ENCODE measurements at regions not wholly inside any gene's neighbourhood (a gene's known extent, or its start where the extent isn't known, plus 50 kb on each side); places are given as distances from the start of the nearest gene placed in this dataset.

- ChIA-PET POLR2A (no interaction called here), RAD21 (ENCODE audit: unreplicated experiment) (interaction anchor here (0.7 kb wide), 1 partner anchor 25 kb away, joined by 3 read pairs; no protein-coding TSS in a partner anchor), CTCF (interaction anchor here (1.2 kb wide), 1 partner anchor 35 kb away, joined by 3 read pairs; no protein-coding TSS in a partner anchor), SMC1A (ENCODE audit: uncharacterized antibody, unreplicated experiment) (interaction anchor here (1.0 kb wide), 1 partner anchor 11 kb away, joined by 3 read pairs; no protein-coding TSS in a partner anchor)
- intact Hi-C loops (cut with micrococcal nuclease; ENCODE audit: unreplicated experiment) (no loop called here), in situ Hi-C loops (cut with MboI) (no loop called here)
- H3K27me3 ChIP-seq (replicated peaks in 1 of 2; ENCODE audit: control insufficient read depth in 2 of 2, insufficient read depth in 2 of 2, low read length in 1 of 2), result no peaks in the 10 kb centered on the region
- H3K4me2 ChIP-seq (ENCODE audit: control insufficient read depth, insufficient read depth), result no peak overlapping the region
- no TSS peak for BruUV-seq (replicated peaks)
- no peaks in the 10 kb centered on the region for H3K4me1 ChIP-seq (ENCODE audit: control insufficient read depth, insufficient read depth, low read length)
- H2AFZ ChIP-seq (ENCODE audit: control insufficient read depth, low read depth, low read length), result no peak overlapping the region
- no peaks in the 10 kb centered on the region for H3K9me3 ChIP-seq (replicated peaks; ENCODE audit: control insufficient read depth, insufficient read depth, low read length)
- DNase-seq (ENCODE audit: low read depth, low spot score) (no peak), FAIRE-seq (no peak), ATAC-seq (no peak)
- H3K79me2 ChIP-seq (ENCODE audit: control insufficient read depth, insufficient read depth, low read length), result no peaks in the 10 kb centered on the region
- no peaks in the 10 kb centered on the region for H3K36me3 ChIP-seq (ENCODE audit: control insufficient read depth in 2 of 2, insufficient read depth in 2 of 2, low read length in 1 of 2)
- no peak overlapping the region for H3K9ac ChIP-seq (ENCODE audit: control insufficient read depth, insufficient read depth, low read length)
- 29% methylated on average over 4 of the region's 4 CpGs for WGBS (ENCODE audit: insufficient coverage, insufficient replicate concordance, low lambda C conversion rate, missing lambda C conversion rate)
- H4K20me1 ChIP-seq (ENCODE audit: control insufficient read depth, insufficient read depth), result no peaks in the 10 kb centered on the region
- no peak overlapping the region for H3K4me3 ChIP-seq
- no peak overlapping the region for H3K27ac ChIP-seq (ENCODE audit: control insufficient read depth, insufficient read depth)
- TF ChIP-seq CHD4 (IDR thresholded peaks at IDR 0.05) (no peak), YY1 (IDR thresholded peaks at IDR 0.05; ENCODE audit: low read depth, low read length) (no peak), RFX5 (IDR thresholded peaks at IDR 0.05; ENCODE audit: low read depth, low read length) (no peak), PAX8 (IDR thresholded peaks at IDR 0.05) (no peak), LARP7 (IDR thresholded peaks at IDR 0.05) (no peak), CHD2 (IDR thresholded peaks at IDR 0.05; ENCODE audit: borderline replicate concordance, low read depth, low read length) (no peak), HDAC6 (IDR thresholded peaks at IDR 0.05; ENCODE audit: unreplicated experiment) (no peak), MTA2 (IDR thresholded peaks at IDR 0.05; ENCODE audit: low read depth) (no peak), ZZZ3 (IDR thresholded peaks at IDR 0.05; ENCODE audit: control insufficient read depth, insufficient read length, low read depth) (no peak), SIN3A (IDR thresholded peaks at IDR 0.05; ENCODE audit: low read depth, low read length) (no peak), HSF1 (IDR thresholded peaks at IDR 0.05; ENCODE audit: low read depth, low read length) (no peak), CEBPZ (IDR thresholded peaks at IDR 0.05; ENCODE audit: low read depth, low read length) (no peak)
- TF ChIP-seq, protein P1, sequence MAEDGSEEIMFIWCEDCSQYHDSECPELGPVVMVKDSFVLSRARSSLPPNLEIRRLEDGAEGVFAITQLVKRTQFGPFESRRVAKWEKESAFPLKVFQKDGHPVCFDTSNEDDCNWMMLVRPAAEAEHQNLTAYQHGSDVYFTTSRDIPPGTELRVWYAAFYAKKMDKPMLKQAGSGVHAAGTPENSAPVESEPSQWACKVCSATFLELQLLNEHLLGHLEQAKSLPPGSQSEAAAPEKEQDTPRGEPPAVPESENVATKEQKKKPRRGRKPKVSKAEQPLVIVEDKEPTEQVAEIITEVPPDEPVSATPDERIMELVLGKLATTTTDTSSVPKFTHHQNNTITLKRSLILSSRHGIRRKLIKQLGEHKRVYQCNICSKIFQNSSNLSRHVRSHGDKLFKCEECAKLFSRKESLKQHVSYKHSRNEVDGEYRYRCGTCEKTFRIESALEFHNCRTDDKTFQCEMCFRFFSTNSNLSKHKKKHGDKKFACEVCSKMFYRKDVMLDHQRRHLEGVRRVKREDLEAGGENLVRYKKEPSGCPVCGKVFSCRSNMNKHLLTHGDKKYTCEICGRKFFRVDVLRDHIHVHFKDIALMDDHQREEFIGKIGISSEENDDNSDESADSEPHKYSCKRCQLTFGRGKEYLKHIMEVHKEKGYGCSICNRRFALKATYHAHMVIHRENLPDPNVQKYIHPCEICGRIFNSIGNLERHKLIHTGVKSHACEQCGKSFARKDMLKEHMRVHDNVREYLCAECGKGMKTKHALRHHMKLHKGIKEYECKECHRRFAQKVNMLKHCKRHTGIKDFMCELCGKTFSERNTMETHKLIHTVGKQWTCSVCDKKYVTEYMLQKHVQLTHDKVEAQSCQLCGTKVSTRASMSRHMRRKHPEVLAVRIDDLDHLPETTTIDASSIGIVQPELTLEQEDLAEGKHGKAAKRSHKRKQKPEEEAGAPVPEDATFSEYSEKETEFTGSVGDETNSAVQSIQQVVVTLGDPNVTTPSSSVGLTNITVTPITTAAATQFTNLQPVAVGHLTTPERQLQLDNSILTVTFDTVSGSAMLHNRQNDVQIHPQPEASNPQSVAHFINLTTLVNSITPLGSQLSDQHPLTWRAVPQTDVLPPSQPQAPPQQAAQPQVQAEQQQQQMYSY (CRISPR knock-in tag; IDR thresholded peaks at IDR 0.05), result no peak
- TF ChIP-seq, protein P2, sequence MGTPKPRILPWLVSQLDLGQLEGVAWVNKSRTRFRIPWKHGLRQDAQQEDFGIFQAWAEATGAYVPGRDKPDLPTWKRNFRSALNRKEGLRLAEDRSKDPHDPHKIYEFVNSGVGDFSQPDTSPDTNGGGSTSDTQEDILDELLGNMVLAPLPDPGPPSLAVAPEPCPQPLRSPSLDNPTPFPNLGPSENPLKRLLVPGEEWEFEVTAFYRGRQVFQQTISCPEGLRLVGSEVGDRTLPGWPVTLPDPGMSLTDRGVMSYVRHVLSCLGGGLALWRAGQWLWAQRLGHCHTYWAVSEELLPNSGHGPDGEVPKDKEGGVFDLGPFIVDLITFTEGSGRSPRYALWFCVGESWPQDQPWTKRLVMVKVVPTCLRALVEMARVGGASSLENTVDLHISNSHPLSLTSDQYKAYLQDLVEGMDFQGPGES (IDR thresholded peaks at IDR 0.05), result no peak
- TF ChIP-seq, protein P3, sequence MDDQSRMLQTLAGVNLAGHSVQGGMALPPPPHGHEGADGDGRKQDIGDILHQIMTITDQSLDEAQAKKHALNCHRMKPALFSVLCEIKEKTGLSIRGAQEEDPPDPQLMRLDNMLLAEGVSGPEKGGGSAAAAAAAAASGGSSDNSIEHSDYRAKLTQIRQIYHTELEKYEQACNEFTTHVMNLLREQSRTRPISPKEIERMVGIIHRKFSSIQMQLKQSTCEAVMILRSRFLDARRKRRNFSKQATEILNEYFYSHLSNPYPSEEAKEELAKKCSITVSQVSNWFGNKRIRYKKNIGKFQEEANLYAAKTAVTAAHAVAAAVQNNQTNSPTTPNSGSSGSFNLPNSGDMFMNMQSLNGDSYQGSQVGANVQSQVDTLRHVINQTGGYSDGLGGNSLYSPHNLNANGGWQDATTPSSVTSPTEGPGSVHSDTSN (IDR thresholded peaks at IDR 0.05; ENCODE audit: insufficient replicate concordance, low read depth, low read length), result no peak
Measured at GRCh38 chr12:16112130-16112529, 165.4 kb downstream of the SLC15A5 start.

Measured in GM12878 (cell line).